Loucy (cell line): ENCODE measurements at regions not wholly inside any gene's neighbourhood (a gene's known extent, or its start where the extent isn't known, plus 50 kb on each side); places are given as distances from the start of the nearest gene placed in this dataset.

Source experiments
- H2AFZ ChIP-seq: fragments of 200-600 bp; sonication (generic); 2 replicates; pipeline ENCODE4 v1.6.0; 2016; ENCODE audit warnings: antibody characterized with exemption, mild to moderate bottlenecking, low read length, moderate library complexity
- H3F3A ChIP-seq: fragments of 200-600 bp; 2 replicates; pipeline ENCODE4 v1.6.0; 2016; ENCODE audit warnings: antibody characterized with exemption, low read depth, mild to moderate bottlenecking
- H3K27me3 ChIP-seq: fragments of 200-600 bp; sonication (generic); 2 replicates; pipeline ENCODE4 v1.6.1; 2014; ENCODE audit warnings: low read length, mild to moderate bottlenecking; ENCODE audit not compliant: insufficient read depth, poor library complexity, severe bottlenecking
- H3K36me3 ChIP-seq: fragments of 200-600 bp; sonication (generic); 2 replicates; pipeline ENCODE4 v1.6.1; 2016; ENCODE audit warnings: low read length; ENCODE audit not compliant: insufficient read depth
- H3K4me1 ChIP-seq: fragments of 200-600 bp; sonication (generic); 2 replicates; pipeline ENCODE4 v1.5.1; 2014; ENCODE audit warnings: low read length, mild to moderate bottlenecking; ENCODE audit not compliant: insufficient read depth, poor library complexity, severe bottlenecking
- H3K4me2 ChIP-seq: fragments of 200-600 bp; sonication (generic); 2 replicates; pipeline ENCODE4 v1.6.0; 2014; ENCODE audit warnings: antibody characterized with exemption, low read length, low read depth, mild to moderate bottlenecking; ENCODE audit not compliant: poor library complexity, severe bottlenecking
- H3K4me3 ChIP-seq: fragments of 200-600 bp; sonication (generic); 2 replicates; pipeline ENCODE4 v1.5.1; 2014; ENCODE audit warnings: low read length, mild to moderate bottlenecking, mixed read lengths; ENCODE audit not compliant: poor library complexity, severe bottlenecking
- H3K79me2 ChIP-seq: fragments of 200-600 bp; sonication (generic); 2 replicates; pipeline ENCODE4 v1.6.1; 2014; ENCODE audit warnings: low read length; ENCODE audit not compliant: insufficient read depth
- H3K9ac ChIP-seq: fragments of 200-600 bp; sonication (generic); 2 replicates; pipeline ENCODE4 v1.6.0; 2014; ENCODE audit warnings: mild to moderate bottlenecking, low read depth, low read length, moderate library complexity; ENCODE audit not compliant: poor library complexity, severe bottlenecking
- H3K9me2 ChIP-seq: fragments of 200-600 bp; sonication (generic); replicated peaks from 2 replicates; pipeline ENCODE4 v1.6.1; 2016; ENCODE audit warnings: low read depth, low read length, mixed read lengths
- H3K9me3 ChIP-seq: fragments of 200-600 bp; sonication (generic); 2 replicates; pipeline ENCODE4 v1.6.1; 2014; ENCODE audit warnings: mild to moderate bottlenecking, antibody characterized with exemption, low read length, low read depth; ENCODE audit not compliant: insufficient read depth
- H4K20me1 ChIP-seq: fragments of 200-600 bp; sonication (generic); 2 replicates; pipeline ENCODE4 v1.6.0; 2014; ENCODE audit warnings: antibody characterized with exemption, low read length, mild to moderate bottlenecking; ENCODE audit not compliant: insufficient read depth, poor library complexity, severe bottlenecking
- CTCF ChIP-seq: fragments of 200-600 bp; sonication (generic); conservative IDR thresholded peaks from 2 replicates; pipeline ENCODE4 v1.5.1; 2014; ENCODE audit warnings: mild to moderate bottlenecking, antibody characterized with exemption, low read length
- EZH2phosphoT487 ChIP-seq: fragments of 200-600 bp; IDR thresholded peaks from 2 replicates; pipeline ENCODE4 v1.6.1; 2018; ENCODE audit warnings: antibody characterized with exemption, mild to moderate bottlenecking, moderate library complexity, borderline replicate concordance

GRCh38 chr6:9890893-9891292 is 524.0 kb downstream of the TFAP2A start:
- Histone ChIP-seq H3F3A (no peaks in the 10 kb centered on the region), H3K9me3 (no peaks in the 10 kb centered on the region), H4K20me1 (no peaks in the 10 kb centered on the region), H3K4me2 (no peak overlapping the region), H3K9me2 (no peaks in the 10 kb centered on the region), H3K9ac (no peak overlapping the region), H3K4me1 (no peaks in the 10 kb centered on the region), H3K27me3 (no peaks in the 10 kb centered on the region), H3K36me3 (no peaks in the 10 kb centered on the region), H3K4me3 (no peak overlapping the region), H3K79me2 (no peaks in the 10 kb centered on the region), H2AFZ (no peak overlapping the region)
- TF ChIP-seq CTCF (no peak), EZH2phosphoT487 (no peak)

DNA sequence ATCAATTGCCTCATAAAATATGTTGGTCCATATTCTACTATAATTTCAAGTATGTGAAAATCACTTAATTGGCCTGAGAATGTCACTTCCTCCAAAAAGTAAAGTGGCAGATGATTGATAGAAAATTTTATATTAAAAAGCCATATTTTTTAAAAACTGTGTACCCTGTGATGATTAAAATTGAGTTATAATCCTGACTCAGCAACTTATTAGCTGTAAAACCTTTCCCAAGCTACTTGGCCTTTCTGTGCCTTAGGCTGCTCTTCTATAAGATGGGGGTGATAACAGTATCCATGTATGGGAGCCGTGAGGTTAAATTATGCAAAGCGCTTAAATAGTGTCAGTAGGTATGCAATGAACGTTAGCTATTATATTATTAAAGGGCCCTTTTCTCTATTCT is 524.4 kb downstream of the TFAP2A start:
- Histone ChIP-seq H3K4me3 (no peak overlapping the region), H3K4me2 (no peak overlapping the region), H3K27me3 (no peaks in the 10 kb centered on the region), H3K9me3 (no peaks in the 10 kb centered on the region), H4K20me1 (no peaks in the 10 kb centered on the region), H3F3A (no peaks in the 10 kb centered on the region), H3K9ac (no peak overlapping the region), H3K79me2 (no peaks in the 10 kb centered on the region), H2AFZ (no peak overlapping the region), H3K9me2 (no peaks in the 10 kb centered on the region), H3K36me3 (no peaks in the 10 kb centered on the region), H3K4me1 (no peaks in the 10 kb centered on the region)
- TF ChIP-seq CTCF (no peak), EZH2phosphoT487 (no peak)

DNA sequence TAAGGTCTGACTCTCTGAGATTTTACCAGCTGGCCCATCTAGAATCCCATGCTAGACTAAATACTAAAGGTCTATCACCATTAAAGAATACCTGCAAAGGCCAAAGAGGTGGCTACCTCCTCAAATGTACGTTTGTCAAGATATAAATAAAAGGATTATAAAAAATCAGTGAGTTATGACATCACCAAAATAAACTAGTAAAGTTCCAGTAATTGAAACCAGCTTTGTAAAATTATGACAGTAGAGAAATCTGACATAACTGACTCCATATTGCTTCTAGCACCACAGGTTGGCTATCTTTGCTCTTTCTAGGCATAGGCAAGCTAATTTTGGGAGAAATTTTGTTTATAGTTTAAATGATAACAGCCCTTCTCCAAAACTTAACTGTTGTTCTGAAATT is 536.3 kb downstream of the TFAP2A start:
- TF ChIP-seq CTCF (no peak), EZH2phosphoT487 (no peak)
- H3K36me3 ChIP-seq: no peaks in the 10 kb centered on the region
- H3K79me2 ChIP-seq: no peaks in the 10 kb centered on the region
- H3K4me3 ChIP-seq: no peak overlapping the region
- peaks cover 13% of the 10 kb centered on the region; the same call in 1 of the 2 replicates for H3K9me3 ChIP-seq
- no peak overlapping the region for H3K4me2 ChIP-seq
- H3K27me3 ChIP-seq: no peaks in the 10 kb centered on the region
- no peaks in the 10 kb centered on the region for H3K9me2 ChIP-seq
- H3K4me1 ChIP-seq: no peaks in the 10 kb centered on the region
- H3K9ac ChIP-seq: no peak overlapping the region
- H4K20me1 ChIP-seq: no peaks in the 10 kb centered on the region
- H2AFZ ChIP-seq: no peak overlapping the region
- no peaks in the 10 kb centered on the region for H3F3A ChIP-seq
